Neural cell (in vitro differentiated cells): ENCODE measurements at regions not wholly inside any gene's neighbourhood (a gene's known extent, or its start where the extent isn't known, plus 50 kb on each side); places are given as distances from the start of the nearest gene placed in this dataset.

Experiments
- H2AFZ ChIP-seq: fragments of 200-600, 300-800 bp; sonication (generic), shearing (Covaris generic); 2 replicates; pipeline ENCODE4 v1.6.0; 2014; ENCODE audit warnings: low read depth, mild to moderate bottlenecking, antibody characterized with exemption, low read length, moderate library complexity
- H3F3A ChIP-seq: fragments of 200-600 bp; shearing (Covaris generic); 2 replicates; pipeline ENCODE4 v1.6.1; 2016; ENCODE audit warnings: mild to moderate bottlenecking, moderate library complexity, mixed read lengths, antibody characterized with exemption, low read length; ENCODE audit not compliant: insufficient read depth, poor library complexity, severe bottlenecking
- H3K27ac ChIP-seq: fragments of 200-600, 300-800 bp; sonication (generic), shearing (Covaris generic); 2 replicates; pipeline ENCODE4 v1.5.1; 2014; ENCODE audit warnings: mild to moderate bottlenecking, low read length, moderate library complexity
- H3K27me3 ChIP-seq: fragments of 300-800, 200-600 bp; sonication (generic), shearing (Covaris generic); 2 replicates; pipeline ENCODE4 v1.6.0; 2014; ENCODE audit warnings: mild to moderate bottlenecking, low read depth, low read length, moderate library complexity; ENCODE audit not compliant: insufficient read depth
- H3K36me3 ChIP-seq: fragments of 300-800, 200-600 bp; sonication (generic), shearing (Covaris generic); 2 replicates; pipeline ENCODE4 v1.5.1; 2014; ENCODE audit warnings: mild to moderate bottlenecking, antibody characterized with exemption, low read length, moderate library complexity; ENCODE audit not compliant: insufficient read depth
- H3K4me2 ChIP-seq: fragments of 300-800, 200-600 bp; sonication (generic), shearing (Covaris generic); 2 replicates; pipeline ENCODE4 v1.6.0; 2014; ENCODE audit warnings: mild to moderate bottlenecking, low read length
- H3K4me3 ChIP-seq: fragments of 300-800, 200-600 bp; sonication (generic), shearing (Covaris generic); 2 replicates; pipeline ENCODE4 v1.5.1; 2014; ENCODE audit warnings: mild to moderate bottlenecking, low read length, moderate library complexity
- H3K79me2 ChIP-seq: fragments of 200-600 bp; shearing (Covaris generic); replicated peaks from 2 replicates; pipeline ENCODE4 v1.6.0; 2014; ENCODE audit warnings: mild to moderate bottlenecking, low read length, moderate library complexity; ENCODE audit not compliant: insufficient read depth
- H3K9ac ChIP-seq: fragments of 300-800, 200-600 bp; sonication (generic), shearing (Covaris generic); 2 replicates; pipeline ENCODE4 v1.6.1; 2016; ENCODE audit warnings: mild to moderate bottlenecking, low read length, mixed read lengths
- H3K9me2 ChIP-seq: fragments of 200-600 bp; shearing (Covaris generic); 2 replicates; pipeline ENCODE4 v1.6.1; 2016; ENCODE audit warnings: mild to moderate bottlenecking, low read length, mixed read lengths; ENCODE audit not compliant: insufficient read depth
- H3K9me3 ChIP-seq: fragments of 200-600, 300-800 bp; sonication (generic), shearing (Covaris generic); 2 replicates; pipeline ENCODE4 v1.6.1; 2016; ENCODE audit warnings: mild to moderate bottlenecking, mixed run types, low read length, moderate library complexity, mixed read lengths
- H4K20me1 ChIP-seq: fragments of 200-600 bp; shearing (Covaris generic); 2 replicates; pipeline ENCODE4 v1.6.1; 2016; ENCODE audit warnings: mild to moderate bottlenecking, mixed run types; ENCODE audit not compliant: insufficient read depth
- EP300 ChIP-seq: fragments of 450-650 bp; conservative IDR thresholded peaks from 2 replicates; pipeline ENCODE4 v1.6.1; 2014; ENCODE audit warnings: antibody characterized with exemption, mild to moderate bottlenecking, moderate library complexity; ENCODE audit not compliant: poor library complexity, severe bottlenecking
- EZH2 ChIP-seq: fragments of 200-600, 300-800 bp; shearing (Covaris generic), sonication (generic); IDR thresholded peaks from 2 replicates; pipeline ENCODE4 v1.6.1; 2014; ENCODE audit warnings: antibody characterized with exemption, low read length, borderline replicate concordance, mild to moderate bottlenecking; ENCODE audit not compliant: insufficient read depth, poor library complexity, severe bottlenecking
- MXI1 ChIP-seq: fragments of 450-650 bp; conservative IDR thresholded peaks from 2 replicates; pipeline ENCODE4 v1.6.1; 2014; ENCODE audit warnings: antibody characterized with exemption, mild to moderate bottlenecking; ENCODE audit not compliant: poor library complexity, severe bottlenecking
- POLR2AphosphoS5 ChIP-seq: IDR thresholded peaks from 2 replicates; pipeline ENCODE4 v1.6.1; 2012
- RAD21 ChIP-seq: fragments of 450-650 bp; conservative IDR thresholded peaks from 2 replicates; pipeline ENCODE4 v1.6.1; 2014; ENCODE audit warnings: antibody characterized with exemption, mild to moderate bottlenecking, moderate library complexity
- REST ChIP-seq: IDR thresholded peaks from 2 replicates; pipeline ENCODE4 v1.6.1; 2012; ENCODE audit warnings: borderline replicate concordance
- SMC3 ChIP-seq: fragments of 450-650 bp; conservative IDR thresholded peaks from 2 replicates; pipeline ENCODE4 v1.6.1; 2014; ENCODE audit warnings: antibody characterized with exemption, mild to moderate bottlenecking, moderate library complexity; ENCODE audit not compliant: poor library complexity
- TAF1 ChIP-seq: IDR thresholded peaks from 2 replicates; pipeline ENCODE4 v1.6.1; 2012; ENCODE audit warnings: low read depth
- TF ChIP-seq, protein P1 (sequence below): fragments of 450-650 bp; IDR thresholded peaks from 2 replicates; pipeline ENCODE4 v1.5.1; 2014; ENCODE audit warnings: antibody characterized with exemption, mild to moderate bottlenecking, moderate library complexity; ENCODE audit not compliant: poor library complexity, severe bottlenecking

DNA sequence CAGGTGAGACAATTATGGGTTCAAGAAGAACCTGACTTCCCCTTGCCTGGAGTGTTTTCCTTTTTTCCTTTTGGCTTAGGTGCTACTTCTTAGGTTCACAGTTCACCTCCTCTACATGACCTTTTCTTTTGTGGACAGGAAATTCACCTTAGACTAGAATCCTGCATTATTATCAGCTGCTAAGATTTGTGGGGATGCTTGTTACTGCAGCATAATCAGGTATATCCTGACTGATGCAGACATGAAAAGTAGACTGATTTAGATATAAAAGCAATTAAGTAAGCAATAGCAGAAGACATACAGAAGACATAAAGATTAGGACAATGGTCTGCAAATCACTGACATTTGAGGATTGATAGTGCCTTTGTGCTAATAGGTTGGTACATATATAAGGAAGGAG, 168.3 kb downstream of the SALL1 start:
- no peaks in the 10 kb centered on the region for H4K20me1 ChIP-seq
- H3K27me3 ChIP-seq: no peaks in the 10 kb centered on the region
- no peak overlapping the region for H3K27ac ChIP-seq
- no peaks in the 10 kb centered on the region for H3F3A ChIP-seq
- no peak overlapping the region for H3K9ac ChIP-seq
- H3K36me3 ChIP-seq: no peaks in the 10 kb centered on the region
- H2AFZ ChIP-seq: no peak overlapping the region
- TF ChIP-seq EZH2: no peak
- no peak for TF ChIP-seq POLR2AphosphoS5
- no peak for TF ChIP-seq EP300
- TF ChIP-seq REST: no peak
- H3K4me3 ChIP-seq: no peak overlapping the region
- no peak overlapping the region for H3K4me2 ChIP-seq
- no peaks in the 10 kb centered on the region for H3K9me2 ChIP-seq
- H3K9me3 ChIP-seq: no peaks in the 10 kb centered on the region
- H3K79me2 ChIP-seq: no peaks in the 10 kb centered on the region

- no peaks in the 10 kb centered on the region for H3K9me2 ChIP-seq
- H3K4me2 ChIP-seq: no peak overlapping the region
- H4K20me1 ChIP-seq: no peaks in the 10 kb centered on the region
- H3K9ac ChIP-seq: no peak overlapping the region
- H3K9me3 ChIP-seq: no peaks in the 10 kb centered on the region
- no peak overlapping the region for H2AFZ ChIP-seq
- no peak overlapping the region for H3K27ac ChIP-seq
- TF ChIP-seq POLR2AphosphoS5: no peak
- H3K79me2 ChIP-seq: no peaks in the 10 kb centered on the region
- H3F3A ChIP-seq: no peaks in the 10 kb centered on the region
- H3K27me3 ChIP-seq: no peaks in the 10 kb centered on the region
- no peaks in the 10 kb centered on the region for H3K36me3 ChIP-seq
- no peak overlapping the region for H3K4me3 ChIP-seq
Measured at GRCh38 chr16:50981951-50982350, 169.1 kb downstream of the SALL1 start.

DNA sequence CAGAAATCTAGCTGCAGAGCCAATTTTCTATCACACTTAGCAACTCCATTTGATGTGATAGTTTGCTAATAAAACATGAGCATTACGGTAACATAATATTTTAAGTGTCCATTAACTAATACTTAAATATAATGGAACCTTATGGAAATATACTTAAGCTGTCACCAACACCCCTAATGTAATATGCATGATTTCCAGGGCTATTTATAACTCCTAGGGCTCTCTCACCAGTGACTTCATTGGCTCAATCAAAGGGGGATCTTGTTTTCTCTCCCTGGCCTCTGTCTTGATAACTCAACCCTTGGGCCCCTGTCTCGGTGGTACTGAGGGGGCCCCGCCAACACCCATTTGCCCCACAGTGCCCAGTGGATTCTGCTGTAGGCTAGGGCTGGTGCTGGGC, 170.4 kb downstream of the SALL1 start:
- Histone ChIP-seq H3K27ac (no peak overlapping the region), H2AFZ (no peak overlapping the region), H3K4me2 (no peak overlapping the region), H3K9me2 (no peaks in the 10 kb centered on the region), H3K36me3 (no peaks in the 10 kb centered on the region), H3F3A (no peaks in the 10 kb centered on the region), H3K4me3 (no peak overlapping the region), H3K79me2 (no peaks in the 10 kb centered on the region), H3K27me3 (no peaks in the 10 kb centered on the region), H4K20me1 (no peaks in the 10 kb centered on the region), H3K9me3 (no peaks in the 10 kb centered on the region), H3K9ac (no peak overlapping the region)
- no peak for TF ChIP-seq REST
- no peak for TF ChIP-seq EP300
- TF ChIP-seq, protein P1, sequence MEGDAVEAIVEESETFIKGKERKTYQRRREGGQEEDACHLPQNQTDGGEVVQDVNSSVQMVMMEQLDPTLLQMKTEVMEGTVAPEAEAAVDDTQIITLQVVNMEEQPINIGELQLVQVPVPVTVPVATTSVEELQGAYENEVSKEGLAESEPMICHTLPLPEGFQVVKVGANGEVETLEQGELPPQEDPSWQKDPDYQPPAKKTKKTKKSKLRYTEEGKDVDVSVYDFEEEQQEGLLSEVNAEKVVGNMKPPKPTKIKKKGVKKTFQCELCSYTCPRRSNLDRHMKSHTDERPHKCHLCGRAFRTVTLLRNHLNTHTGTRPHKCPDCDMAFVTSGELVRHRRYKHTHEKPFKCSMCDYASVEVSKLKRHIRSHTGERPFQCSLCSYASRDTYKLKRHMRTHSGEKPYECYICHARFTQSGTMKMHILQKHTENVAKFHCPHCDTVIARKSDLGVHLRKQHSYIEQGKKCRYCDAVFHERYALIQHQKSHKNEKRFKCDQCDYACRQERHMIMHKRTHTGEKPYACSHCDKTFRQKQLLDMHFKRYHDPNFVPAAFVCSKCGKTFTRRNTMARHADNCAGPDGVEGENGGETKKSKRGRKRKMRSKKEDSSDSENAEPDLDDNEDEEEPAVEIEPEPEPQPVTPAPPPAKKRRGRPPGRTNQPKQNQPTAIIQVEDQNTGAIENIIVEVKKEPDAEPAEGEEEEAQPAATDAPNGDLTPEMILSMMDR: no peak
- TF ChIP-seq MXI1: no peak
- no peak for TF ChIP-seq EZH2
- TF ChIP-seq POLR2AphosphoS5: no peak
- TF ChIP-seq RAD21: no peak
- no peak for TF ChIP-seq SMC3
- no peak for TF ChIP-seq TAF1
